Esophagus mucosa (tissue), 1 donor: ENCODE measurements at regions not wholly inside any gene's neighbourhood (a gene's known extent, or its start where the extent isn't known, plus 50 kb on each side); places are given as distances from the start of the nearest gene placed in this dataset.
"Not testable (repeated sequence)": the region's sequence is repeated elsewhere in the genome, so short reads cannot be mapped to it uniquely, and the experiment has no call there.

Source experiments
- ATAC-seq: fragments of 200-7000 bp; cut with Tn5 transposase; one replicate; pipeline ENCODE4 v1.9.1; 2020
- donor health status: DM: yes; HTN: yes; CAD: no.

DNA sequence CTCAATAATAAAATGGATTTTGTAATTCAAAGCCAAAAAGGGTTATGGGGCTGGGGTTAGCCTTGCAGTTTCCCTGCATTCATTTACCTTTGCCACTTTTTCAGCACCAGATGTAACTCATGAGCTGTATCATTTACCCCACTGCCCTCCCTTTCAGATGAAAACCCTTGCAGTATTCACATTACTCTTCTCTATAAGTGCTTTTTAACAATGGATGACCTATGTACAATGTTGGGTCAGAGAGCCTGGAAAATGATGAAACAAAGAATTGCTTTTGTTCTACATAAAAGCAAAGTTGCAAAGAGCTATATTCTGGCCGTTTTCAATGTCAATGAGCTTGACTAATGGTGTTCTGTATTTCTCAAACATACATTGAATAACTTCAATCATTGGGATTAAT lies 189.7 kb downstream of the TMEM26 start:
- no peak for ATAC-seq

DNA sequence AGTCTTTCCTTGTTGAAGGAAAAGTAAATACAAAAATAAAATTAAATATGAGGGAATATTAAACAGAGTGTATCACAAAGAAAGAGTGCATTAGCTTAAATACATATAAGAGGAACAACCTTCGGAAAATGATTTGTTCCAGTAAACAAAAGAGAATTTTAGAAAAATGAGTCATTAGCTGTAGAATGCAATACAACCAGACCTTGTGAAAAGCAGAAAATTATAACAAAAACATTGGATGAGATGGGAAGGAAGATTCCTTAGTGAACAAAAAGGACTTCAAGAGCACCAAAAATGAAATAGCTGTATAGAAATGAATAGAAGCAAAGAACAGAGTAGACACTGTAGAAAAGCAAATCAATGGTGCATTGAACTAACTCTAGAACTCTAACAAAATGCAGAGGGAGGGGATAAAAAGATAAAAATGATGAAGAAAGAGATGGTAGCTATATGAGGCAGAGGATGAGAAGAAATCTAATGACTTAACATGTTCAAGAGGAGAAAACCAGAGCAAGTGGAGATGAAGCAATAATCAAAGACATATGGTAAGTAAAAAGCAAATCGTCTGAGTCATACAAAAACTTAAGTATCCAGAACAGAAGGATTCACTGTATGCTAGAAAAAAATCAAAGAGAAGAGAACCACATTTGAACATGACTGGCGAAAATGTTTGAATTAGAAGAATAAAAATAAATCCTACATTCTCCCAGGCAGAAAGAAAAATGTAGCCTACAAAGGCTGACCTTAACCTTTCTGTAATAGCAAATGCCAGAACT lies 190.5 kb downstream of the TMEM26 start:
- ATAC-seq = no peak

DNA sequence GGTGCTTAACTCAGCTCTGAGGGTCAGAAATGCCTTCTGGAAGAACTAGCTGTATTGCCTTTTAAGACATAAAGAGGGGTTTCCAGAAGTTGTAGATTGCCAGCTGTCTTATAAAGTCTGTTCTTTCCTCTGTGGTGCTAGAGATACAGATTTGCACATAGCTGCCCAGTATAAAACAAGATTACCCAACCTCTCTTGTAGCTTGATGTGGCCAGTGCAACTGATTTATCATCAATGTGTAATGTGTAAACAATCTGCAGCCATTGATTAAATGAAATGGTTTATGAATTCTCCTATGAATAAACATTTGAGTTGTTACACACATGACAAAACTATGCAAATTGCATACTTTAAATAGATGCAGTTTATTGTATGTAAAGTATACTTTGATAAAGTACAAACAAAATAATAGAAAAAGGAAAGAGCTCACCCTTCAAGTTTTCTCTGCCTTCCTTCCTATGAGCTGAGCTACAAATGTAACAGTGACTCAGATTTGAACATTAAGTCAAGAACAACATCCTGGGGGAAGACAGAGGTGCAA lies 195.2 kb downstream of the TMEM26 start:
- ATAC-seq = no peak

DNA sequence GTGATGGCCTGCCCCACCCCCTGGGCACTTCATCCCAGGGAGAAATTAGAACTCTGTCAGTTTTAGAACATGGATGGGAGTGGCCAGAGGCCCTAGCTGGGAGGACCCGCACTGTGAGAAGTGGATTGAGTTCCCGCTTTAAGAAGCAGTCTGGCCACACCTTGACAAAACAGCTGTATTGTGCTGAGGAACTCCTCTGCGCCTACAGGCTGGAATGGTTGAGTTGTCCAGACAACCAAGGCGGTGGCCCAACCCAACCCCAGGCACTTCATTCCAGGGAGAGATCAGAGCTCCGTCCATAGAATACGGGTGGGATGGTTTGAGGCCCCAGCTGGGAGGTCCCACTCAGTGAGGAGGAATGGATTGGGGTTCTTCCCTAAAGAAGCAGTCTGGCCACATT lies 196.0 kb downstream of the TMEM26 start:
- ATAC-seq = no peak

DNA sequence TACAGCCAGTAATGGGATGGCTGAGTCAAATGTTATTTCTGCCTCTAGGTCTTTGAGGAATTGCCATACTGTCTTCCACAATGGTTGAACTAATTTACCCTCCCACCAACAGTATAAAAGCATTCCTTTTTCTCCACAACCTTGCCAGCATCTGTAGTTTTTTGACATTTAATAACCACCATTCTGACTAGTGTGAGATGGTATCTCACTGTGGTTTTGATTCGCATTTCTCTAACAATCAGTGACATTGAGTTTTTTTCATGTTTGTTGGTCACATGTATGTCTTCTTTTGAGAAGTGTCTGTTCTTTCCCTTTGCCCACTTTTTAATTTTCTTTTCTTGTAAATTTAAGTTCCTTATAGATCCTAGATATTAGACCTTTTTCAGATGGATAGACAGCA lies 200.9 kb downstream of the TMEM26 start:
- ATAC-seq = not testable (repeated sequence)

DNA sequence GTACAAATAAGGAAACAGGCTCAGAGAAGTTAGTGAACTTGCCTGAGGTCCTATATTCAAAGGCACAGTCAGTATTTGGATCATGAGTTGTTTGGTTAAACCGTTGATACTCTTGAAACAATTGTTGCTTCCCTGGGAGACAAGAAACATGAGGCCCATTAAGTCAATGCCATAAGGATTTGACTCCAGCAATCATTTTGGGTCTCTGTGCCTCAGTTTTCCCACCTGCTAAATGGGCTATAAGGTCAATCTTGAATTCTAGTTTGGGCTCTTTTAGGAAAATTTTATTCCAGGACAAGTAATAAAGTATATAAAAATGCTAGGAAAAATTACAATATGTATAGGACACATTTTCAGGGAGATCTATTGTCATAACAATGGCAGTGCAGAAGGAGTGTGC lies 202.1 kb downstream of the TMEM26 start:
- ATAC-seq = no peak

DNA sequence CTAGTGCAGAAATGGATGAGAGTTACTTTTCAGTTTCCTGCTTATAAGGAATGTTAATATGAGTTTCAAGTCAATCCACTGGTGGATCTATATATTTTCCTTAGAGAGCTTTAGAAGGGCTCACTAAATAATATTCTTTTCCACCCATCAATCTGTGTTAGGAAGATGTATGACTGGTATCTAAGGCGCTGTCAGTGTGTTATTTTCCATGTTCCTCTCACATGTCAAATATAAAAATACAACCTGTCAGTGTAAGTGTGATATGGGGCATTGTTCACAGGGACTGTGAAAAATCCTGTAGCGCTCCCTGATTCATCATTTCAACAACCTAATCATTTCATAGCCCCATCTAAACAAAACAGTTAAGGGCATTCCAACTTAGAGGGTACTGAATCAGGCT lies 203.1 kb downstream of the TMEM26 start:
- ATAC-seq = no peak

DNA sequence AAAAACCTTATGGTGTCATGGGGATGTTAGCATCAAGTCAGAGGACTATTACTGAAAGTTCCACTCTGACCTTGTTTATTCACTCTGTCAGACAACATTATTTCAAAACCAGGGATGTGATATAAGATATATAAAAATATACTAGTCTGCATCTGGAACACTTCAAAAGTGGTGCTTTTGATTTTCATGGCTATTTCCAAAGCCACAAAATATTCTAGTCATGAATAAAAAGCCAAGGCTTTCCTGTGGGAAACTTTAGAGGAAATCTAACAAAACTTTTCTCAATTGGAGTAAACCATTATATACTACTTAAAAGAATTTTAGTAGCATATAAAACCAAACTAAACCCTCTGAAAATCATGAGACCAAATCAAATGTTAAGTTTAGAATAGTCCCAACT lies 205.2 kb downstream of the TMEM26 start:
- no peak for ATAC-seq

DNA sequence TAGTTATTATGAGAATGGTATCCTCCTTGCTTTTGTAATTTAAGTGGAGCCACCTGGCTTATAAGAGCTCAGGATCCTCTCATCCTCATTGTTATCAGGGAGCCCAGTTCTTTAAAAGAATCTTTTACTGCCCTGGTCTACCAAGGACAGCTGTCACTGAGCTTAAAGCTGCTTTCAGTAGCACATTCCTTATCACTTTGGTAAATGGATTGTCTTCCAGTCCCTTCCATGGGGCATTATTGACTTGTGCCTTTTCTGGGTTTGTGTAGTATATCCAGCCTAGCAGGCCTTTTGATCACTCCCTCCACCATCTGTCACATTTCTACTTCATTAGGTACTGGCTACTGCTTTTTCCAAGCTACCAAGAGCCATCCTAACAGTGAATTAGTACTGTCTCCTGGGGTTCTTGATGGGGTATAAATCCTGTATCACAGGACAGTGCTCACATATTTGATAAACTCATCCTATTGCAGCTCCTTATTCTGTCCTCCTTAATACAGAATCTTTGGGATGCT lies 208.9 kb downstream of the TMEM26 start:
- ATAC-seq = no peak

DNA sequence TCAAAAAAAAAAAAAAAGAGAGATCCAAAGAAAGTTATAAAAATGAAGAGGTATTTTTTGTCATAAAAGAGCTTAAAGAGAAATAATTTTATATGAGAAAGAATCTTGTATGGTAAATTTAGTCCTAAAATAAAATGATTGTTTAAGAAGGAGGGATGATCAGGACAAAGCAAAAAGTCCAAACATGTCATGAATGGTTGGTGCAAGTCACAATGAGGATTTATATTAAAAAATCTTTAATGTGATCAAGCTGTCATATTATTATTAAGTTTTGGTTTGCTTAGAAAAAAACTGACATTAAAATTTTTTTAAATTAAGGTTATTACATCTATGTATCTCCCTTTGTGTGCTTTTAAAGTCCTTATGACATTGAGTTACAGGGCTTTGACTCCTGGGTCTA lies 220.4 kb downstream of the TMEM26 start:
- ATAC-seq = no peak

DNA sequence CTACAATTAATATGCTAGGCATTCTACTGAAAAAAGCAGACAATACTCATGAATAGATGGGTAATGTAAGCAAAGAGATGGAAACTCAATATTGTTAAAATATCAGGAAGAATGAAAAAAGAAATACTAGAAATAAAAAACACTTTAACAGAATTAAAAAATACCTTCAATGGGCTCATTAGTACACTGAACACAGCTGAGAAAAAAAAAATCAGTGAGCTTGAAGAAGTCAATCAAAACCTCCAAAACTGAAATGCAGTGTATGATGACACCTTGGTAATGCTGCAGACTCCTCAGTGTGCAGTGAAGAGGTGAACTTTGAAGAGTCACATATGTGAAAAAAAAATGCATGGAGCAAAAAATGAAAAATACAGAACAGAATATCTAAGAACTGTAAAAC lies 227.2 kb downstream of the TMEM26 start:
- no peak for ATAC-seq

DNA sequence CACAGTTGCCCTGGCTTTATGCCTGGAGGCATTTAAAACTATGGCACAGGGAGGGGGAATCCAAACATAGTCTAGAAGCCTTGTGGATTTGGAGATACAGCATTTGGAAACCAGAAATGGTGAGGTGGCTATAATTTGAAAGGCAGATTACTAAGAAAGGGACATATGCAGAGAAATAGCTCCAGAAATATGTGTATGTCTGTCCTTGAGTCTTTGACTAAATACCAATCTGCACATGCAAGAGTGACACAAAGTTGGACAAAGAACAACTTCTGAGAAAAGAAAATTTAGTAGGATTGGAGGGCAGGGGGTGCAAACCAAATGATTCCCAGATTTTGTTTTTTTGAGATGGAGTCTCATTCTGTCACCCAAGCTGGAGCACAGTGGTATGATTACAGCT lies 229.6 kb downstream of the TMEM26 start:
- no peak for ATAC-seq

DNA sequence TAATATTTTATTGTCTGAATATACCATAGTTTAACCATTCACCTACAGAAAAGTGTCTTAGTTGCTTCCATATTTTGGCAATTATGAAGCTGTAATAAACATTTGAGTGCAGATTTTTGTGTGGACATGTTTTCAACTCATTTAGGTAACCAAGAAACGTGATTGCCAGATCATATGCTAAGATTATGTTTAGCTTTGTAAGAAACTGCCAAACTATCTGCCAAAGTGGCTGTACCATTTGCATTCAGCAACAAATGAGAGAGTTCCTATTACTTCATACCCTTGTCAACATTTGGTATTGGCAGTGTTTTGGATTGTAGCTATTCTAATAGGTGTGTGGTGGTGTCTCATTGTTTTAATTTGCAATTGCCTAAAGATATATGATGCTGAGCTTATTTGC lies 233.5 kb downstream of the TMEM26 start:
- no peak for ATAC-seq

DNA sequence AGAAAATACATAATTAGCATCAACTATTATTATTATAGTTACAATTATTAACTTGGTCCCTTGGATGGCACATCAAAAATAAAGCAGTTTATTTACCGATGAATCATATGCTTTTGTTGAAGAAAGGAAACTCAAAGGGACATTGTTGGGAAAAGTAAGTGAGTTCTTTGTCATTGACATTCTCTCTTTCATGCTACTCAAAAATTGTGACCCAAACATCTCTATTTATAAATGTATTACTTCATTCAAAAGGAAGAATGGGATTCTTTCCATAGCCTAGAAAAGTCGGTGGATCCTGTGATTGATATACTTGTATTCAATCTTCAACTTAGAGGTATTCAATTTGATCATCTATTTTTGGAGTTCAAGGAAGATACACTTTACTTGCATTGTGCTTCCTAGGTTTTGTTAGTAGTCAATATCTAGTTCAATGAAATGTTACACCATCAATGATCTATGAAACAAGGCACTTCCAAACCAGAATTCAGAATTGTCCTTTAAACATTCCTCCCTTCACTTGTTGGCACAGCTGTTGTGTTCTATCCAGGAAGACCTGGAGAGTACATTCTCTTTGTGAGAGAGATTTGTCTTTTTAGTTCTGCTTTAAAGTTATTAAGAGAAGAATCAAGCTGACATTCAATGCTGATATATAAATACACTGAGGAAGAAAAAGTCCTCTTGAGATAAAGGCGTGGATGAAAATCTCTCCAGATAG lies 235.2 kb downstream of the TMEM26 start:
- ATAC-seq = no peak

DNA sequence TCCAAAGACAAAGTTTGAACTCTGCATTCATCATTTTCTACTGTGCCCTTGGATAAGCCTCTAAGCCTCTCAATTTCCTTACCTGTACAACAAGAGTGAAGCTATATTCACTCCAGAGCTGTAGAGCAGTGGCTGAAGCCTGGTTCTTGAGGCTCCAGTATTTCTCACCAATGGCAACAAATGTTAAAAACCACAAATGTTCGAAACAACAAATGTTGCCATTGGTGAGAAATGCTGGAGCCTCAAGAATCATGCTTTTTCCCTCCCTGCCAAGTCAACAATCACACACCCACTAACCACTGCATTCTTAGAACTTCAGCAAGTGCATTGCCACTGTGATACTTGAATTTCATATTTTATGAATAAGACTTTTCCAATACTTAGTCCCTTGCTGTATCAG lies 237.9 kb downstream of the TMEM26 start:
- no peak for ATAC-seq

DNA sequence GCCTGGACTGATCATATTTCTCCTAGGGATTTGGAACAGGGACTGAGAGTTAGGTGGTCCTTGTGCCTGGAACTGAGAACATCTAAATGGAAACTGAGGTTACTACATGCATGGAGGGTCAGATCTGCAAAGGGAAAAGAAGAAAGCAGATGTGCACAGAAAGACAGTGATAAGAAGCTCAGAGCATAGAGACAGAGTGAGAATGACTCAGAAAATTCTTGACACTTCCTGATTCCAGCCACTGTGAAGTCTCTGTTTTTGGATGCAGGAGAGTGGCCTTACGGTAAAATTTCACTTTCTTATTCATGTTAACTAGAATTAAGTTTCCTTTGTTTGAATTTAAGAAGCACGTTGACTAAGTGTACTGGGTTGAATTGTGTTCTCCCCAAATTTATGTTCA lies 241.7 kb downstream of the TMEM26 start:
- ATAC-seq = no peak

DNA sequence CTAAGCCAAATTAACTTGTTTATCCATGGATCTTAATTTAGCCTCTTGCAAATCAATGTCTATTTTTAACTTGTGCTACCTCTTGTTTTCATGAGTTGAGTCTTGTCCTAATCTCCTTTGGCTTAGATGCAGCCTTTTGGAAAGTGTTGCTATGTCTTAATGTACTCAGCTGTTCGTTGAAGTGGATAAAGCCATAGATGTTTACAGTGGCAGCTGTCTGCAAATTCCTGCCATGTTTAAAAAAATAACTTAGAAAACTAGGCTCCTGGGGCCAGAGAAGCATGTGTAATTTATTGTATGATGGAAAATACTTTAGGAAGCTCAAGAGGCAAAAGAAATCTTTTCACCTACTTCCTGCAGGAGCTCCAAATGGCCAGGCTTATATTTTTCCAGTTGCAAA lies 253.1 kb upstream of the RHOBTB1 start:
- ATAC-seq = no peak

DNA sequence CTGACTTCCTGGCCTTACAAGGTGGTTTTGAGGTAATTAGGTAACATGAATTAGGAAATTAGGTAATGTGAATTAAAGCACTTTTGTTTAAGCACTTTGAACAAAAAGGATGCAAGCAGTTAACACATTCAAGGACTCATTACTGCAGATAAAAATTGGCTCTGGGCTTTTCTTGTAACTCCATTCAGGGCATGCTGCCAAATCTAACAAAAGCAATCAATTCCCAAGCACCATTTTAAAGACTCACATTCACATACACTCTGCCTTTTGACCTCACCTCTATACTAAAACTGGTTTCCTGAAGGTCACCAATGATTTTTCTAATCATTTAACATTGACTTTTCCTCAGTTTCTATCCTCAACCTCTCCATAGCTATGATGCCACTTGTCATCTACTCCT lies 251.2 kb upstream of the RHOBTB1 start:
- ATAC-seq = no peak

DNA sequence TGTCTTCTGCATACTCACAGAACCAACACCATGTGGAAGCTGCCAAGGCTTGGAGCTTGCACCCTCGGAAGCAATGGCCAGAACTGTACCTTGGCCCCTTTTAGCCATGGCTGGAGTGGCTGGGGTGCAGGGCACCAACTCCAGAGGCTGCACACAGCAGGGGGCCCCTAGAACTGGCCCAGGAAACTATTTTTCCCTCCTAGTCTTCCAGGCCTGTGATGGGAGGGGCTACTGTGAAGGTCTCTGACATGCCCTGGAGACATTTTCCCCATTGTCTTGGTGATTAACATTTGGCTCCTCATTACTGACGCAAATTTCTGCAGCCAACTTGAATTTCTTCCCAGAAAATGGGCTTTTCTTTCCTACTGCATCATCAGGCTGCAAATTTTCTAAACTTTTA lies 248.6 kb upstream of the RHOBTB1 start:
- not testable (repeated sequence) for ATAC-seq

DNA sequence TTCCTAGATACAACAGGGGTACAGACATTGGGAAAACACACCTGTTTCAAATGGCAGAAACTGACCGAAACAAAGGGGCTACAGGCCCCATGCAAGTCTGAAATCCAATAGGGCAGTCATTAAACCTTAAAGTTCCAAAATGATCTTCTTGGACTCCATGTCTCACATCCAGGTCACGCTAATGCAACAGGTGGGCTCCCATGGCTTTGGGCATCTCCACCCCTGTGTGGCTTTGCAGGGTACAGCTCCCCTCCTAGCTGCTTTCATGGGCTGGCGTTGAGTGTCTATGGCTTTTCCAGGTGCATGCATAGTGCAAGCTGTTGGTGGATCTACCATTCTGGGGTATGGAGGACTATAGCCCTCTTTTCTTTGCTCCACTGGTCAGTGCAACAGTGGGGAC lies 248.1 kb upstream of the RHOBTB1 start:
- ATAC-seq = no peak

DNA sequence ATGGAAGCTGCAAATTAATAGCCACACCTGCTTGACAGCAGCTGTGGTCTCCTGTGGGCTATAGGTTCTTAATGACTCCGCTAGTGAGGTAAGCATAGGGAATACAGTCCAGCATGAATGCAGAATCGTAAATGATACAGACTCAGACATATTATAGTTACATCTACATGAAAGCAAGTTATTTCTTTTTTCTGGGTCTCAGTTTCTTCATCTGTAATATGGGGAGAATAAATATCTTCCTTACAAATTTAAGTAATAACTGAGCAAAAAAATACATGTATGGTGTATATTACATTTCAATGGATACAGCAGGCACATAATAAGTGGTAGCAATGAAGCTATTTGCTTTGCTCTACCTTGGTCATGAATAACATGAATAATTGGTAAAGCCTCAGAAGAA lies 245.9 kb upstream of the RHOBTB1 start:
- ATAC-seq = no peak

DNA sequence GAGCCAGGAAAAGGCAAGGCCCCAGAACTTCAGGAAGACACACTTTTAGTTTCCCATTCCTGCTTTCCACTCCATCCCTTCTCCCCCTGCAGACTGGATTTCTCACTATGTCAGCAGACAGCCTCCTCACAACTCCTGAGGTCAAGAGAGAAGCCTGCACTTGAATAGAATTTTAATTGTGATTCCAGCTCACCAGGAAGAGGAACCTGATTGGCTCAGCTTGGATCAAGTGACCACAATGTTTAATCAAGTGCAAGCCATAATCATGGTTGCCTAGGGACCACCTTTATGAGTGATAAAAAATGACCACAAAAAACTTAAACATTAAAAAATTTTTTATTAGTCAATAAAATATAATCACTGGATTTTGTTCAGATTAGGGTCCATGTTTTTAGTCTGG lies 244.7 kb upstream of the RHOBTB1 start:
- ATAC-seq = no peak

DNA sequence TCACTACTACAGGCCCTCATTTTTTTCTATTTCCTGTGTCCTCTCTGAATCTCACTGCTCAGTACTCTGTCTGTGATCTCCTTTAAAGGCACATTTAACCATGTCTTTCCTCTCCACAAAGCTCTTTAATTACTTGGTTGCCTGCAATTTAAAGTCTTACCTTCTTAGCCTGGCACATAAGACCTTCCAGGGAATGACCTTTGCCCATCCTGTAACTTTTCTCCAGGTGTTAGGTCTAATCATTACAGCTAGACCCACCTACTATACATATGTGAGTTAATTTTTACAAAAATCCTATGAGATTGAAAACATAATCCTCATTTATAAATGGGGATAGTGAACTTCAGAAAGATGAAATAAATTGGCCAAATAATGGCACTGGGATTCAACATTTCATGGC lies 244.1 kb upstream of the RHOBTB1 start:
- ATAC-seq = no peak

DNA sequence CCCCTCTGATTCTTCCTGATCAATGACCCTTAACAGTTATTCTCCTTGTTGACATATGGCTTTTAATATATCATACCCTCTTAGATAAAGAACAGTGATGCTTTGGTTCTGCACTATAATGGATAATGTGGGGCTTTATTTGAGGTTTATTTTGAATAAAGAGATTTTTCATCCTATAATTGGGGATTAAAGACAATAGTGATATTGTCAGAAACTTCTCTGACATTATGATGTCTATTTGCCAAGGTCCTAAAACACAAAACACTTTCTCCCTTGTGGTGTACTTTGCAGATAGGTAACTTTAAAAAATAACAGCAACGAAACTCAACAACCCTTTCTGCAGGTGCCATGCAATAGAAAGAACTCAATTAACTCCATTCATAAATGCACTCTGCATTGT lies 243.6 kb upstream of the RHOBTB1 start:
- ATAC-seq = no peak
